Stimulated activated CD4-positive, alpha-beta T cell treated with anti-CD3 and anti-CD28 coated beads, Interleukin-15, amount 100 ng/mL, for 24 hours (primary cell): ENCODE measurements at regions not wholly inside any gene's neighbourhood (a gene's known extent, or its start where the extent isn't known, plus 50 kb on each side); places are given as distances from the start of the nearest gene placed in this dataset.

Experiments
- DNase-seq: peaks from one replicate; pipeline ENCODE4 v3.0.0-alpha.2; 2020

DNA sequence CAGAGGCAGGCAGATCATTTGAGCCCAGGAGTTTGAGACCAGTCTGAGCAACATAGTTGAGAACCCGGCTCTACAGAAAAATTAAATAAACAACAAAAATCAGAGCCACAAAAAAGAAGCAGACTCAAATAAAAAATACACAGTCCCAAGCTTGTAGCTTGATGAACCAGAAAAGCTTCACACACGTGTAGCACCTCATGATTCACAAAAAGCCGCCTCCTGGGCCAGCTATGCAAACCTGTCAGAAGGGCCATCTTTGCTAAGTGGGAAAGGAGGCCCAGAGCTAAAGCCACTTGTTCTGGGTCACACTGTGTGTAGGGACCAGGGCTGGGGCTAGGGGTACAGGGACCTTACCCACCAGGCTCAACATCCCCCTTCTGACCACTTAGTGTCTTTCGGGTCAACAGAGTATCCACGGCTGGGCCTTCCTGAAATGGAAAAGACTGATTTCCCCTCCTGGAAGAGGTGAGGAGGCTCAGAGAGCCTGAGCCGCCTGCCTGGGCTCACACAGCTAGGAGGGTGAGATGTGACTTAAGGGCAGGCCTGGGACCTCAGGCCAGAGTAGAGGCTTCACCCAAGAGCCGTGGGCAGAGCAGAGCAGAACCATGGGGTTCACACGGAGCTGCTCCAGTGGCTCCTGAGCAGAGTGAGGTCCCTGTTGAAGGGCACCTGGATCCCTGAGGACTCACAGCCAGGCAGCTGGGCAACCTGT lies 269.6 kb downstream of the PARN start:
- DNase-seq = no peak

DNA sequence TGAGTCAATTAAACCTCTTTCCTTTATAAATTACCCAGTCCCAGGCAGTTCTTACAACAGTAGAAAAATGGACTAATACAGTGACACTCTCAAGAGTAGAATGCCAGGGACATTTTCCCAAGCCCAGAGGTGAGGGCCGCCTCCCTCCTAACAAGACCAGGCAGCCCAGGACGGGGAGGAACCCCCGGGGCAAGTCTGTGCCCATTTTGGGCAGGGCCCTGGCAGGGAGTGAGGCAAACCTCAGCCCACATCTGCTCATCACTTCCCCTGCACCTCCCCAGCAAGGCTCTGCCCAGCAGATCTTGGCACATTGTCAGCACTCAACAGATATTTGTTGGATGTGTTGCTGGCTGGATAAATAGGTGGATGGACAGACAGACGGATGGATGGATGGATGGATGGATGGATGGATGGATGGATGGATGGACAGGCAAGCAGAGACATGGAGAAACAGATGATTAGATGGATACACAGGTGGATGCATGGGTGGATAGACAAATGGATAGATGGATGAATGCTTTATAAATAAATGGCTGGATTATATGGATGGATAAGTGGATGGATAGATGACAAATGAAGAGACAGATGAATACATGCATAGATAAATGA lies 271.3 kb downstream of the PARN start:
- no peak for DNase-seq

DNA sequence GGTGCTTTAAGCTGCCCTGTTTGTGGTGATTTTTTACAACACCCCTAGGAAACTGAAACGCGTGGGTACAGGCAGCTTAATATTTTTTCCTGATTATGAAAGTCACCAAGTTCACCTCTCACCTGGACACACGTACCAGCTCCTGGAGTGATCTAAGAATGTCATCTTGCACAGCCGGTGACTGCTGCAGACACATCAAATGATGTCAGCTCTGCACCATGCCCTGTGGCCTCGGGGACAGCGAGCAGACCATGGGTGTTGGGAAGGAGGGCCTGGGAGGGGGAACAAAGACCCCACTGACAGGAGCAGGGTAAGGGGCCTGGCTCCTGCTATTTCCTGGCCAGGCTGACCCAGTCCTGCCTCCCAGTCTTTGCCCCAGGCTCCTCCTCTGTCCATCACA lies 272.7 kb downstream of the PARN start:
- no peak for DNase-seq

DNA sequence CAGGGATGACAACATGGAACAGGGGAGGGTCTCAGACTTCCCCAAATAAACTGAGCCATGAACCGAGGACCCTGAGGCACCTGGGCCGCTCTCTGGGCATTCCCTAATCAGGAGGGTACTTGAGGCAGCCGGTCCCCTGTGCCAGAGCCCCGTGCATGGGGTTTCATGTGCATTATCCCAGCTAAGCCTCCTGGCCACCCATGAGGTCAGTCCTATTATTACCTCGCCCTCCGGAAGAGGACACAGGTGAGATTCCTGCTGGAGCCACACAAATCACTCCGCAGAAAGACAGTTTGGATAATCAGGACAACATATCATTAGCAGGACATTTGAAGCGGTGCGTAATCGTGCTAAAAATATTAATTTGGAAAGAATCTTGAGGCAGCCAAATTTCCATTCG lies 274.0 kb downstream of the PARN start:
- no peak for DNase-seq

DNA sequence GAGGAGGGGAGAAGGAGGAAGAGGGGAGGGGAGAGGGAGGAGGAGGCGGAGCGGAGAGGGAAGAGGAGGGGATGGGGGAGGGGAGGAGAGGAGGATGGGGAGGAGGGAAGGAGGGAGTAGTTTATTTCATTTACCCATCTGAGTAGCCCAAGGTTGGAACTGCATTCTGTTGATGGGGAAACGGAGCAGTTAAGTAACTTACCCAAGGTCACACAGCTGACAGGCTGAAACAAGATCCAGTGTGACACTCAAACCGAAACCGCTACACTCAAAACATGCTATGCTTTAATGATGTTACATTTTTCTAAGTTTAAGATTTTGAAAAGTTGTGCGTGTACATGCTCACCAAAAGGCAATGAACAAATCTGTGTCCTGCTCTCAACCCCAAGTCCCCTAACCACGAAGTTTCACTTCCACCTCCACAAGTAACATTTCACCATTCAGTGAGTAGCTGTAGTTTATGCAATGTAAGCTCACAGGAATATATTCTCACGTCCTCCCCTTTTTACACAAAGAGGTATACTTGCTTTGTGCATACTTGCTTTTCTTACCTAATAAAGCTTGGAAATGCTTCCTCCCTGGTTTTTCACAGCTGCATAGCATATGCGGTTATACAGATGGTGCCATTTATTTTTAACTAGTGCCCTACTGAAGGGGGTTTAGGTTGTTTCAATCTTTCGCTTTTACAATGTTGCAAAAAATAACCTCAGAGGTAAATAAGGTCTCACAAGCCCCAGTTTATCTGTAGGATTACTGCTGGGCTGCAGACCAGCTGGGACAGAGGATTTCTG lies 275.3 kb downstream of the PARN start:
- peak; percentile 60 for DNase-seq

DNA sequence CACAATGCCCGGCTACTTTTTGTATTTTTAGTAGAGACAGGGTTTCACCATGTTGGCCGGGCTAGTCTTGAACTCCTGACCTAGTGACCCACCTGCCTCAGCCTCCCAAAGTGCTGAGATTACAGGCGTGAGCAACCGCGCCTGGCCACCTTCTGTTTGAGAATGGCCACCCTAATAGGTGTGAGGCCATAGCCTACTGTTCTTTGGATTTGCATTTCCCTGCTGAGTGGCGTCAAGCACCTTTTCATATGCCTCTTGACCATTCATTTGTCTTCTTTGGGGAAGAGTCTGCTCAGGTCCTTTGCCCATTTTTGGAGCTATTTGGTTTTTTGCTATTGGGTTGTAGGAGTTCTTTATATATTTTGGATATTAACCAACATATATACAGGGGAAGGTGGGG lies 276.7 kb downstream of the PARN start:
- no peak for DNase-seq

DNA sequence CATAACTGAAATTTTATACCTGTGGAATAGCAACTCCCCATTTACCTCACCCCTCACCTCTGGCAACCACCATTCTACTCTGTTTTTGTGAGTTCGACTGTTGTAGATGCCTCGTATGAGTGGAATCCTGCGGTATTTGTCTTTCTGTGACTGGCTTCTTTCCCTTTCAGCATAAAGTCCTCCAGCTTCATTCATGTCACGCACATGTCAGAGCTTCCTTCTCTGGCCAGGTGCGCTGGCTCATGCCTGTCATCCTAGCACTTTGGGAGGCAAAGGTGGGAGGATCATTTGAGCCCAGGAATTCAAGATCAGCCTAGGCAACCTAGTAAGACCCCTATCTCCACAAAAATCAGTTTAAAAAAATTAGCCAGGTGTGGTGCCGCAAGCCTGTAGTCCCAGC lies 278.4 kb downstream of the PARN start:
- DNase-seq = no peak

DNA sequence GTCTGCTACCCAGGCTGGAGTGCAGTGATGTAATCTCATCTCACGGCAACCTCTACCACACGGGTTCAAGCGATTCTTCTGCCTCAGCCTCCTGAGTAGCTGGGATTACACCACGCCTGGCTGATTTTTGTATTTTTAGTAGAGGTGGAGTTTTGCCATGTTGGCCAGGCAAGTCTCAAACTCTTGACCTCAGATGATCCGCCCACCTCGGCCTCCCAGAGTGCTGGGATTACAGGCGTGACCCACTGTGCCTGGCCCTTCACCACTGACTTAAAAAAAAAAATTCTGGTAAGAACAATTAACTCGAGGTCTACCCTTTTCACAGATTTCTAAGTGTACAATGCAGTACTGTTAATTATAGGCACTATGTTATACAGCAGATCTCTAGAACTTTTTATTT lies 279.4 kb downstream of the PARN start:
- no peak for DNase-seq

DNA sequence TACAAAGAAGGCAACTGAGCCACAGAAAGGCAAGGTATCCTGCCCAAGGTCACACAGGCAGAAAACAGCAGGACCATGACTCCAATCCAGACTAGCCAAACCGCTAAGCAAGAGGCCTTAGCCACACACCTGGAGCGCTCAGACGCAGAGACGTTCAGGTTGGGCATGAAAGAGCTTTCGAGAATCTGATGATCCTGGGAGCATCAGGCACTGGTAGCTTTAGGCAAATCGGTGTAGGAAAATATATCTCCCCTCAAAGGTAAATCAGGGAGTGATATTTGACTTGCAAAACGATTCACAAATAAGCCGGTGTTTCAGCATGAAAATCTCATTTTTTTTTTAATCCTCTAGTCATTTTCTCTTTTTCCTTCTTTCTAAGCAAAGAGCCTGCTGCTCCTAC lies 279.0 kb downstream of the MRTFB start:
- no peak for DNase-seq

DNA sequence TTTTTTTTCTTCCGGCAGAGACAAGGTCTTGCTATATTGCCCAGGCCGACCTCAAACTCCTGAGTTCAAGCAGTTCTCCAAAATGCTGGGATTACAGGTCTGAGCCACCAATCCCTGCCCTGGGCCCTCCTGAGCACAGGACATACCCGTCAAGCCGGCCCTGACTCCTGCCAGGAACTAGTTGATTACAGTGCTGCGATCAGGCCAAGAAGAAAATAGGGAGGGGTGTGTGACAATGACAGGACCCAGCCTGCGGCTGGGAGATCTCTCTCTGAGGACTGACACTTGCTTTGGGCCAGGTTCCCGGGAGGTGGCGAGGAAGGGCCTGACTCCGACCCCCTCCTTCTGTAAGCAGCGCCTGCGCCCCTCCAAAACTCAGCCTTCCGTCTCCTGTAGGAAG lies 276.6 kb downstream of the MRTFB start:
- DNase-seq = no peak

DNA sequence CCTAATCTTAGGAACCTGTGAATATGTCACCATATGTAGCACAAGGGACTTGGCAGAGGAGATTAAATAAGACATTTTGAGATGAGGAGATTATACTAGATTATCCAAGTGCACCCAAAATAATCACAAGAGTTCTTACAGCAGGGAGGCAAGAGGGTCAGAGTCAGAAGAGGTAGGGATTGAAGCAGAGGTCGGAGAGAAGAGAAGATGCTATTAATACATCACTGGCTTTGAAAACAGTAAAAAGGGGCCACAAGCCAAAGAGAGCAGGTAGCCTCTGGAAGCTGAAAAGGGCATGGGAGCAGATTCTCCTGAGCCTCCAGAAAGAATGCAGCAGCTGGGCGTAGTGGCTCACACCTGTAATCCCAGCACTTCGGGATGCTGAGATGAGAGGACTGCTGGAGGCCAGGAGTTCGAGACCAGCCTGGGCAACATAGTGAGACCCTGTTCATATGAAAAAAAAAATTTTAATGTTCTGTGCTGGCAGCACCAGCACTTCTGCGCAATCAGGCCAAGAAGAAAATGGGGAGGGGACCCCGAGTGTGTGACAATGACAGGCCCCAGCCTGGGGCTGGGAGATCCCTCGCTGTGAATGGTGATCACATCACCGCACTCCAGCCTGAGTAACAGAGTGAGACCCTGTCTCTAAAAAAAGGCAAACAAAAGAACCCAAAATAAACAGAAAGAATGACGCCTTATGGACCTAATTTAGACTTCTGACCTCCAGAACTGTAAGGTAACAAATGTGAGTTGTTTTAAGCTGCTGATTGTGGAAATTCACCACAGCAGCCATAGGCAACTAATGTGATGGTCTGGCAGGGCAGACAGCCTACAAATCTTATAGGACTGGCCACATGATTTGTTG lies 275.4 kb downstream of the MRTFB start:
- DNase-seq = no peak

DNA sequence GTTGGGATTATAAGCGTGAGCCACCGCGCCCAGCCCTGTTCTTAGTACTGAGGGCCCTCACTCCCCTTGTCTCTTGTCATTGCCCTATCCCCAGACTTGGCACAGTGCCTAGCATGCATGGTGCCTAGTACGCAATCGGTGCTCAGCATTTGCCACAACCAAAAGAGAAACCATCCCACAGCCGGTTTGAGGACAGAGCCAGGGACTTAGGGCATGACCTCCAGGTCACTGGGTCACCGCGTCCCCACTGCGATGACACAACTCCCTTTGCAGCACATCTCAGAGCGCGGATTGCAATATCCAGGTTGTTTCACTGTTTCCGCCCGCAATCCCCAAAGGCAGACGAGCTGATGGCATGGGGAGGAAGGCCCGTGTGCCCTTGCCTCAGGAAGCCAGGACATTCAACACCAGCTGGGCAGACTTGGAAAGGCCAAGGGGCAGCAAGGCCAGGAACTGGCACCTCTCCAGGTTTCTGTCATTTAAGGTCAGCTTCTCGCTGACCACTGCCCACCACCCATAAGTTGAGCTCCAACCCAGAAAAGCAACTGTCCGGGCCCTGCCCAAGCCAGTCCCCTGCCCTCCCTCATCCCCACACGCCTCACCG lies 274.5 kb downstream of the MRTFB start:
- DNase-seq = no peak

DNA sequence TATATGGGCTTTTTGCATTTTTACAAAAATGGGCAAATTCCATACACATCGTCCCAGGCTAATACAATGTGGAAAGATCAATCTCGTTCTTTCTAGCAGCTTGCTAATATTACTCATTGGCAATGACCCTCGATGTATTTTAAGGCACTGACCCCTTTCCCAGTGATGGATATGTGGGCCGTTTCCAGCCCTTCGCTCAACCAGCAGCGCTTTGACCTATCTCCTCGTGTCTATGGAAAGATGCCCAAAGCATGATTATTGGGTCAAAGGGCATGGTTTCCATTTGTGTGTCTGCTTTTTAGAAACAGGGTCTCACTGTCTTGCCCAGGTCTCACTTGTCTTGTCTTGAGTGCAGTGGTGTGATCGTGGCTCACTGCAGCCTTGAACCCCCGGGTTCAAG lies 273.8 kb downstream of the MRTFB start:
- no peak for DNase-seq

DNA sequence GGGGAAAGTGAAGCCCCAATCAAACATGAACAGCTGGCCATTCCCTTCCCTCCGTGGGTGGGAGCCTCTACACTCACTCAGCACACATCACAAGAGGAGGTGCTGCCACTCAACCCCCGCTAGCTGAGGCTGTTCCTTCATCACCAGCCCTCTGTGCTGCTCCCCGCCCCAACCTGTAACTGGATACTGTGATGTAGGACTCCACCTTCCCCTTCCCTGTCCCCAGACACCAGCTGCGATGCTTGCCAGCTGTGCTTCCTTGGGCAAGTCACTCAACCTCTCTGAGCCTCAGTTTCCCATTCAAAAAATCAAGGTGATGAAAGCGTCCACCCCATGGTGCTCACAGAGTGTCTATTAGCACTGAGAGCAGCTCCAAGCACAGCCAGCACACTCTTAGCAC lies 273.2 kb downstream of the MRTFB start:
- no peak for DNase-seq

DNA sequence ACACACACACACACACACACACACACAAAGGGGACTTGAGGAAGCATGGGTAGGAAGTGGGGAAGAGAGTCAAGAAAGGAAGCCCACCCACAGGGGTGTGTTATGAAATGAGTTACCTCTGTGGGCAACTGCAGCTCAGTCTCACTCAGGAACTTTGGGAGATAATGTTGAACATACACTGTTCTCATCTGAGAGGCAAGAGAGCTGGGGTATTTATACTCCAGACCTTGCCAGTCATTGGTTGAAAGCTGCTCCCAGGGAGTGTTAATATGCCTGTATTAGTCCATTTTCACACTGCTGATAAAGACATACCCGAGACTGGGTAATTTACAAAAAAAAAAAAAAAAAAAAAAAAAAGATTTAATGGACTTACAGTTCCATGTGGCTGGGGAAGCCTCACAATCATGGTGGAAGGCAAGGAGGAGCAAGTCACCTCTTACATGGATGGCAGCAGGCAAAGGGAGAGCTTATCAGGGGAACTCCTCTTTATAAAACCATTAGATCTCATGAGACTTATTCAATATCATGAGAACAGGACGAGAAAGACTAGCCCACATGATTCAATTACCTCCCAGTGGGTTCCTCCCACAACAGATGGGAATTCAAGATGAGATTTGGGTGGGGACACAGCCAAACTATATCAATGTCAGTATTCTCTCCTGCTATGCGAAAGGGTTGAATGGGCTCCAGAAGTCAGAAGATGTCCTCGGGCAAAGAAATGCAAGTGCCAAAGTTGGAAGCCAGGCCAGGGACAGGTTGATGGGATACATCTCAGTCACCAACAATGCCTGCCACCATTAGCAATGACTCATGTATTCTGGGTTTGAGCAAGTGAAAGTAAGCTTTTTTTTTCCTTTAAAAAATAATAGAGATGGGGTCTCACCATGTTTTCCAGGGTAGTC lies 270.5 kb downstream of the MRTFB start:
- no peak for DNase-seq

DNA sequence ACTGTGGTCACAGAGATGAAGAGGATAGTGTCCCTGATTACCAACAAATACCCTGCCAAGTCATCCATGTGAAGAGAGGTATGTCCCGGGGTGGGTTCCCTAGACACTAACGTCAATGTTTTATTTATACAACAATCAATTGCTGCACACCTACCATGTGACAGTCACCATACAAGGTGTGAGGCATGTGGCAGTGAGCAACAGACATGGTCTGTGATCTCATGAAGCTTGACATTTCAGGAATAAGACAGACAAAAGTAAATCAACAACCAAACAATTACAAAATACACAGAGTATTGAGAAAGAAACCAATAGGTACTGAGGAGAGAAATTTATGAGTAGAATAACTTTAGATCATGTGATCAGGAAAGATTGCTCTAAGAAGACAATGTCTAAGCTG lies 268.6 kb downstream of the MRTFB start:
- DNase-seq = no peak

DNA sequence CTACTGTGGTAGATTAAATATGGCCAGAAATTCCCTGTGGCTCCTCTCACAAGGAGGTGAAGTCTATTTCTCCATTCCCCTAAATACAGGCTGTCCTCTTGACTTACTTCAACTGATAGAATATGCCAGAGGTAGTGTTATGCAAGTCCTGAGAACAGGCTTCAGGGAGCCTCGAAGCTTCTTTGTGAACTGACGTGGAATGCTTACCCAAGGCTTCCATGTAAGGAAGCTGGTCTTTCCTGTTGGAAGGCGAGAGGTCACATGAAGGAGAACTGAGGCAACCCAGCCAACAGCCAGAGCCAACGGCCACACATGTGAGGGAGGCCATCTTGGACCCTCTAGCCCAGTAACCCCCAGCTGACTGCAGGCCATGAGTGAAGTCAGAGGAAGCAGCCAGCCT lies 267.9 kb downstream of the MRTFB start:
- no peak for DNase-seq

DNA sequence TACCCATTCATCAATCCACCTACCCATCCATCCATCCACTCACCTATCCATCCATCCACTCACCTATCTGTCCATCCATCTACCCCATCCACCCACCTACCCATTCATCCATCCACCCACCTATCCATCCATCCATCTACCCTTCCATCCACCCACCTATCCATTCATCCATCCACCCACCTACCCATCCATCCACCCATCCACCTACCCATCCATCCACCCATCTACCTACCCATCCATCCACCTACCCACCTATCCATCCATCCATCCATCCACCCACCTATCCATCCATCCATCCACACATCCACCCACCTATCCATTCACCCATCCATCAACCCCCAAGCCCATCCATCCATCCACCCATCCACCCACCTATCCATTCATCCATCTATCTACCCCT lies 267.1 kb downstream of the MRTFB start:
- DNase-seq = no peak

DNA sequence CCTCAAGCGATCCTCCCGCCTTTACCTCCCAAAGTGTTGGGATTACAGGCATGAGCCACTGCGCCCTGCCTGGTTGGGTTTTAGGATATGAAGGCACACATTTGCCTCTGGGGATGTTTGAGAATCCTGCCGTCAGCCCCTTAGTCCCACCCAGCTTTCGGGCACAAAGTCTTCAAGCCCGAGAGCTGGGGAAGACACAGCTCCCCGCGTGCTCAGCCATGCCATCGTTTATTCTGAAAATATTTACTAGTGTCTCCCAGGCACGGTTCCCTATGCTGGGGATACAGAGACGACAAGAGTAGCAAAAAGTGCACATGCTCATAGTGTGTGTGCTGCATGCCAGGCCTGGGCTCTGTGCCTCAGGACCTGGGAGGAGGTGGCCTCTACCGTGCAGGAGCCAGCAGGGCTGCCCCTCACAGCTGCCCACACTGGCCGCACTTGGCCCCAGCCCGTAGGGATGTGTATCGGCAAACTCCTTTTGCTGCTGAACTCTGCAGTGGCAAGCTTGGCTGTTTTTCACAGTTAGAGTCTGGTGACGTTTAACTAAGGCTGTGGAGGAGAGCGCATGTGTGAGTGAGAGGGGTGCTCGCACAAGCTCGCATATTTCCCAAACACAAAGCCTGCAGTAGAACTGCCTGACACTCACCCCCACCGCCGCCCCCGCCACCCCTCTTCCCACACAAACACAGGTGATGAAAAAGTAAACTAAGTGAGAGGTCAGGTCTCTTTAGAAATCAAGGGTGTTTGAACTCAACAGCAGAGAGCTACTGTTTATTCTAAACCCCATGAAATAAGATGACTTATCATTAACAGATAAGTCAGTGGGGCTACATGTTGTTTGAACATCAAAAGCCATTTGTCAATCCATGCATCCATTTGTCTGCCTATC lies 266.4 kb downstream of the MRTFB start:
- DNase-seq = no peak

DNA sequence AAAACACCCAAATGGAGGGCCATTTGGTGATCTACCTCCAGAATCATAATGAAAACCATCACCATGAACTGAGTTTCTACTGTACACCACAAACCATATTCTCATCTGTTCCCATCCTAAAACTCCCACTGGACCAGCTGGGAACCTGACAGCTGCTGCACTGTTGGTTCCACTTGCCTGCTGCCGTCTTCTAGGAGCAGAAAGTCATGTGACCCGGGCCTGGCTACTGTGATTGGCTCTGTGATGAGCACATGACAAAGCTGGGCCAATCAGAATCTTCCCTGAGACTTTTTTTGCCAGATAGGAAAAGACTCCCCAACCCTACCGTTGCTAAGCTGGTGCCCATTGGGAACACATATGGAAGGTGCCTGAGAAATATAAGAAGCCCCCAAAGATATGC lies 264.2 kb downstream of the MRTFB start:
- DNase-seq = no peak
